ENCODE measurements at regions not wholly inside any gene's neighbourhood (a gene's known extent, or its start where the extent isn't known, plus 50 kb on each side); places are given as distances from the start of the nearest gene placed in this dataset.

- Histone ChIP-seq H3K36me3 (no peaks in the 10 kb centered on the region), H3K4me1 (ENCODE audit: low read depth) (no peaks in the 10 kb centered on the region), H3K27me3 (no peaks in the 10 kb centered on the region), H3K9me3 (ENCODE audit: low read depth) (no peaks in the 10 kb centered on the region), H3K27ac (no peak overlapping the region), H3K4me3 (no peak overlapping the region)
- no peak for DNase-seq (ENCODE audit: low read depth in 1 of 2, low spot score in 1 of 2)
- no peak for TF ChIP-seq CTCF (IDR thresholded peaks at IDR 0.05; ENCODE audit: low read depth, low read length)
Measured at GRCh38 chr5:165079389-165079788, 1574.0 kb downstream of the MAT2B start.

- Histone ChIP-seq H3K4me1 (ENCODE audit: low read depth) (no peaks in the 10 kb centered on the region), H3K27ac (no peak overlapping the region), H3K9me3 (ENCODE audit: low read depth) (no peaks in the 10 kb centered on the region), H3K27me3 (no peaks in the 10 kb centered on the region), H3K4me3 (no peak overlapping the region), H3K36me3 (no peaks in the 10 kb centered on the region)
- no peak for TF ChIP-seq CTCF (IDR thresholded peaks at IDR 0.05; ENCODE audit: low read depth, low read length)
- no peak for DNase-seq (ENCODE audit: low read depth in 1 of 2, low spot score in 1 of 2)
Measured at GRCh38 chr5:165083394-165083793, 1578.0 kb downstream of the MAT2B start.

- DNase-seq (ENCODE audit: low read depth in 1 of 2, low spot score in 1 of 2), result no peak
- no peak overlapping the region for H3K4me3 ChIP-seq
- no peaks in the 10 kb centered on the region for H3K9me3 ChIP-seq (ENCODE audit: low read depth)
- no peak for TF ChIP-seq CTCF (IDR thresholded peaks at IDR 0.05; ENCODE audit: low read depth, low read length)
- no peak overlapping the region for H3K27ac ChIP-seq
- no peaks in the 10 kb centered on the region for H3K36me3 ChIP-seq
- H3K27me3 ChIP-seq, result no peaks in the 10 kb centered on the region
- no peaks in the 10 kb centered on the region for H3K4me1 ChIP-seq (ENCODE audit: low read depth)
Measured at GRCh38 chr5:165086465-165086864, 1581.0 kb downstream of the MAT2B start.

- no peaks in the 10 kb centered on the region for H3K36me3 ChIP-seq
- TF ChIP-seq CTCF (IDR thresholded peaks at IDR 0.05; ENCODE audit: low read depth, low read length), result no peak
- H3K27ac ChIP-seq, result no peak overlapping the region
- H3K4me1 ChIP-seq (ENCODE audit: low read depth), result peaks cover 6% of the 10 kb centered on the region
- no peak for DNase-seq (ENCODE audit: low read depth in 1 of 2, low spot score in 1 of 2)
- H3K27me3 ChIP-seq, result no peaks in the 10 kb centered on the region
- H3K9me3 ChIP-seq (ENCODE audit: low read depth), result no peaks in the 10 kb centered on the region
- H3K4me3 ChIP-seq, result no peak overlapping the region
Measured at GRCh38 chr5:165094782-165095181, 1589.4 kb downstream of the MAT2B start.

GRCh38 chr5:165101709-165102108, 1596.3 kb downstream of the MAT2B start:
- Histone ChIP-seq H3K4me1 (ENCODE audit: low read depth) (no peaks in the 10 kb centered on the region), H3K27me3 (no peaks in the 10 kb centered on the region), H3K9me3 (ENCODE audit: low read depth) (no peaks in the 10 kb centered on the region), H3K36me3 (no peaks in the 10 kb centered on the region), H3K27ac (no peak overlapping the region), H3K4me3 (no peak overlapping the region)
- DNase-seq (ENCODE audit: low read depth in 1 of 2, low spot score in 1 of 2), result no peak
- no peak for TF ChIP-seq CTCF (IDR thresholded peaks at IDR 0.05; ENCODE audit: low read depth, low read length)

- H3K36me3 ChIP-seq, result no peaks in the 10 kb centered on the region
- DNase-seq (ENCODE audit: low read depth in 1 of 2, low spot score in 1 of 2), result no peak
- no peaks in the 10 kb centered on the region for H3K4me1 ChIP-seq (ENCODE audit: low read depth)
- no peaks in the 10 kb centered on the region for H3K27me3 ChIP-seq
- TF ChIP-seq CTCF (IDR thresholded peaks at IDR 0.05; ENCODE audit: low read depth, low read length), result no peak
- no peaks in the 10 kb centered on the region for H3K9me3 ChIP-seq (ENCODE audit: low read depth)
- no peak overlapping the region for H3K4me3 ChIP-seq
- no peak overlapping the region for H3K27ac ChIP-seq
Measured at GRCh38 chr5:165104611-165105010, 1599.2 kb downstream of the MAT2B start.

All from cardiac muscle cell (in vitro differentiated cells and primary cell).